Erythroblast (primary cell): ENCODE measurements at regions not wholly inside any gene's neighbourhood (a gene's known extent, or its start where the extent isn't known, plus 50 kb on each side); places are given as distances from the start of the nearest gene placed in this dataset.

Source experiments
- DNase-seq, 2 experiments: peaks; one replicate each; lab custom pipeline; 2025; lab: John Stamatoyannopoulos, UW
- GATA1 ChIP-seq: IDR thresholded peaks from 2 replicates; pipeline ENCODE4 v1.6.1; 2011; ENCODE audit warnings: low read depth, mild to moderate bottlenecking, control low read depth, low read length, moderate library complexity
- POLR2A ChIP-seq: IDR thresholded peaks from 2 replicates; pipeline ENCODE4 v1.6.1; 2011; ENCODE audit warnings: mild to moderate bottlenecking, low read length

GRCh38 chr3:166420071-166420470 is 582.8 kb upstream of the BCHE start:
- DNase-seq = no peak
- TF ChIP-seq POLR2A (no peak), GATA1 (no peak)

DNA sequence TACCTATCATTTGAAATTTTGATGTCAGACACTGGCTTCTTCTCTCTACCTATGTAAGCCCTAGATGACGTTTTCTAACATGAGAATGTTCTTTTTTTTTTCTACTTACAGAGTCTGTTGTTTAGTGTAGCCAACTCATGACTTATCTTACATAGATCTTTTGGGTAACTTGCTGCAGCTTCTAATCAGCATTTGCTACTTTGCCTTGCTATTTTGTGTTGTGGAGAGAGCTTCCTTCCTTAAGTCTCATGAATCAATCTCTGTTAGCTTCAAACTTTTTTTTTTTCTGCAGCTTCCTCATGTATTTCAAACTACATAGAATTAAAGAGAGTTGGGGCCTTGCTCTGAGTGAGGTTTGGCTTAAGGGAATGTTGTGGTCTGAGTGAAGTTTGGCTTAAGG is 568.7 kb upstream of the BCHE start:
- no peak for DNase-seq
- TF ChIP-seq POLR2A (no peak), GATA1 (no peak)

- DNase-seq = no peak
Measured at GRCh38 chr3:166405465-166405864, 568.2 kb upstream of the BCHE start.

DNA sequence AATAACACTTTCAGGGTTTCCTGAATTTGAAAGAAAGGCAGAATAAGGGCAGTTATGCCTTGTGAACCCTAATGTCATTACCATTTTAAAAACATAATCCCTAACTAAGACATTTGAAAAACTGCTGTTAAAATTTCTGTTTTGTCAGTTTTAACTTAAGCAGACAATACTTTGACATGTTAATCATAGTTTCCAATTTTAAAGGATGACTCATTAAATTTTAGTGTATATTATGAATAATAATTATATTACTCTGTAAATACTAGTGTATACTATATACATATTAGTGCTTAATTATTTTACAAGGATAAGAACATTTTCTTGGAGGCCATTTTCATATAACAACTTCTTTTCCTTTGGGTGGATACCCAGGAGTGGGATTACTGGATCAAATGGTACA is 553.1 kb upstream of the BCHE start:
- TF ChIP-seq POLR2A (no peak), GATA1 (no peak)

More at GRCh38 chr3:166405465-166405864, 568.2 kb upstream of the BCHE start:
- TF ChIP-seq POLR2A = no peak
- TF ChIP-seq GATA1 = no peak

DNA sequence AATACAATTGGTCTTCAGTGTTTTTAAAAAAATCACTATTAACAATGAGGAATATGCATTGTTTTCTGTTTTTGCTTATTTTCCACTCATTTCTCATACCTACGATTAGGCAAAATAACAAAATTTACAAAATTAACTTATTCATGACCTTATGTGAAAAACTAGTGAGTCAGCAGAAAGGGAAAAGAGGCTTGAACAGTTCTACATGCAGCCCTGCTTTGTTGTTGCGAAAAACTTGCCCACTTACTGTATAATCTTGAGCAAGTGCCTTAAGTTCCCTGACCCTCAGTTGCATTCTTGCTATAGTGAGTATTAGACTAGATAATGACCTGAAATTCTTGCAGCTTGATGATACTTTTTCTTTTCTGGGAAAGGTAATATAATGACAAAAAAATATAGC is 551.1 kb upstream of the BCHE start:
- no peak for DNase-seq

More for the DNA sequence above, 553.1 kb upstream of the BCHE start:
- no peak for DNase-seq

DNA sequence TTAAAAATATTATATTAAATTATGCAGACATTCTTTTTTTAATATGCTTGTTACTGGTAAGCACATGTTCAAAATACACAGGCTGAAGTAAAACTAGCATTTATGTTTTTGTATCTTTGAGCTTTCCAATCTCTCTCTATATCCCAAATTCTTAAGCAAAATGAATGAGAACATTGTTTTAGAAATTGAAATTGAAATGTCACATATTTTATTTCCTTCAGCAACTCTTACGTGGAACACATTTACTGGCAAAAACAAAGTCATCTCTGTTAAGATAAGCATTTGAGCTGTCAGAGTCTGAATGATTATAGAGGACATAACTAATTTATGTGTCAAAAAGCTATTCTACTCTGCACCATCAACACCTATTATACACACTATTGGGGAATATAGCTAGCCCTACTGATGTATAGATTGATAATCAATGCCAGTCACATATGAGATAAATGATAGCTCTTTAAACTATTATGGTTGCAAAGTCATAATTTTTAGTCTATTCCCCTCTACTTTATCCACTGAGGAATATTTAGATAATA is 535.4 kb upstream of the BCHE start:
- no peak for DNase-seq
- no peak for TF ChIP-seq GATA1
- TF ChIP-seq POLR2A = no peak

More for the DNA sequence above, 551.1 kb upstream of the BCHE start:
- TF ChIP-seq POLR2A (no peak), GATA1 (no peak)

DNA sequence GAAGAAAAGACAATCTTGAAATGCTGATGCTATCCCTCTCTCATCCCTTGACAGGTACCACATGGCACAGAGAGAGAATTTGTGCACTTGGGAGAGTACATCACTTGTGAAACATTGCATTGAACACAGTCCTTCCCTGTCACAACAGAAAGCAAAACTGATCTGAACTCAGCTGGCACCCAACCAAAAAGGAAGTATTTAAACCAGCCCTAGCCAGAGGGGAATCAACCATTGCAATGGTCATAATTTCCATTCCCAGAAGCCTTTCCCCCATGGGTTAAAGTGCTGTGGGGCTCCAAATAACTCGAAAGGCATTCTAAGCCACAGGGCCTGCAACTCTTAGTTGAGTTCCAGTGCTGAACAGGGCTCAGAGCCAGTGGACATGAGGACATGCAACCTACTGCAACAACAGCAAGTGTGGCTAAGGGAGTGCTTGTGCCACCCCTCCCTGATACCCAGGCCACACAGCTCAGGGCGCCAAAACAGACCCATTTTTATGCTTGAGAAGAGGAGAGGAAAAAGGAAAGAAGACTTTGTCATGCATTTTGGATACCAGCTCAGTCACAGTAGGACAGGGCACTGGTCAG is 530.8 kb upstream of the BCHE start:
- no peak for DNase-seq
- TF ChIP-seq GATA1 (no peak), POLR2A (no peak)

DNA sequence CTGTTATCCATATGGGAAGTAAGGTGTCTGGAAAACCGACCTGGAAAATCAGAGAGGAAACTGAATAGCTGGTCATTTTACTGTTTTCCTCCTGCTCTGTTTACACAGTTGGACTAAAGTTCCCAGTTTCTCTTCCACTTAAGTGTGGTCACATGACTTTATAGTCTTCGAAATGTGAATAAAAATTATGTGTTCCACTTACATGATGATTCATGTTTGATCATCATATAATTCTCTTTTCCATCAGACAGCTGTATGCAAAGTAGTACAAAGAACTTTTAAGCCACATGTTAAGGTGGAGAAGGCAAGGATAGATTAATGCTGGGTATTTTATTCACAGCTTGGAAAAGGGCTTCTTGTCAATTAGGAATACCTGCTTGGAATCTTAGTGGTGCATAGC is 525.5 kb upstream of the BCHE start:
- TF ChIP-seq POLR2A = no peak
- TF ChIP-seq GATA1 = no peak
- no peak for DNase-seq

DNA sequence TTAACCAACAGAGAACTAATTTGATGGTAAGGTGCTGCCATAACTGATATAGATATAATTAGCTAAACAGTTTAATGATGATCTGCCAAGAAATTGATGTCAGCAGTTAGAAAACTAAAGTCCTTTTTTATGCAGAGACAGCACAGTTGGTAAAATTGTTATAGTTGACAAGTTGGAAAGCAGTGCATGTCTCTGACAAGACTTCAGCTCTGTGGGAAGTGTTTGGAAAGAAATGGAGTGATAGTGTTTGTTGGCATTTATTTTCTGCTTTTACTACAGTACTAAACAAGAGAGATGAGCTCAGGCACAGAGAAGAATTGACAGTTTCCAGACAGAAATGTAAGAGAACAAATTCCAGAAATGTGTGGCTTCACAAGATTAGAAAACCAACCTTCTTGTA is 523.5 kb upstream of the BCHE start:
- TF ChIP-seq GATA1 (no peak), POLR2A (no peak)

GRCh38 chr3:166351461-166351860 is 514.2 kb upstream of the BCHE start:
- no peak for DNase-seq
- TF ChIP-seq POLR2A (no peak), GATA1 (no peak)

More for the DNA sequence above, 523.5 kb upstream of the BCHE start:
- DNase-seq = no peak

DNA sequence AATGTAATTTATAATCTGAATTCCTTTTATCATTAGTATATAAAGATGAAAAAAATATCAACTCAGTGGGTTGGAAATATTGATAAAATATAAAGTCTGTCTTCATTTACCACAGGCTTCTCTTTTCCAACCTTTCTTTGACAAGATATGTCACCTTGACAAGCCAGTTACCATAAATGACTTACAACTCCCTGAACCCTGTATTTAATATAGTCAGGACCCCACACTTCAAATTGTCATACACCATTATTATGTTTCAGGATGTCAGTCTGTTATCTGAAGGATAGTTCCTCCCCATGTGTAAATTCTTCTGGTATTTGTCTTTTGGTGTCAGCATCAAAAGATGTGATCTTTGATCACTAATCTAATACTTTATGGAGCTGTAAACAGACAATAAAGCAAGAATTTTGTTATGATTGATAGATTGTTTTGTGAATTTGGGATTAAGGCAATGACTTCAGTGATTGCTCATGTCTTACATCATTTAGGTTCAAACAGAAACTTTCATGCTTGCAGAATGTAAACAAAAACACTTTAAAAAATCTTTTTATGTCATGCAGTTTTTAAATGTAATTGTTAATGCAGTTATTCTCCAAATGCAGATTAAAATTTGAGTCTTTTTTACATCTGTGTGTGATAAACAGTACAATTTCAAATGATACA is 503.5 kb upstream of the BCHE start:
- no peak for DNase-seq
- no peak for TF ChIP-seq GATA1

DNA sequence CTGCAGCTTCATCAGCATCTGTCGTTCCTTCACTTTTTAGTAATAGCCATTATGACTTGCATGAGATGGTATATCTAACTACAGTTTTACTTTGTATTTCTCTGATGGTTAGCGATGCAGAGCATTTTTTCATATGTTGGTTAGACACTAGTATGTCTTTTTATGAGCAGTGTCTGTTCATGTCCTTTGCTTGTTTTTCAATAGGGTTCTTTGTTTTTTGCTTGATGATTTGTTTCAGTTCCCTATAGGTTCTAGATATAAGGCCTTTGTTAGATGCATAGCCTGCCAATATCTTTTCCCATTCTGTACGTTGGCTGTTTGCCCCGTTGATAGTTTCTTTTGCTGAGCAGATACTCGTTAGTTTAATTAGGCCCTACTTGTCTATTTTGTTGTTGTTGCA is 487.2 kb upstream of the BCHE start:
- TF ChIP-seq GATA1 (no peak), POLR2A (no peak)
- DNase-seq = no peak

DNA sequence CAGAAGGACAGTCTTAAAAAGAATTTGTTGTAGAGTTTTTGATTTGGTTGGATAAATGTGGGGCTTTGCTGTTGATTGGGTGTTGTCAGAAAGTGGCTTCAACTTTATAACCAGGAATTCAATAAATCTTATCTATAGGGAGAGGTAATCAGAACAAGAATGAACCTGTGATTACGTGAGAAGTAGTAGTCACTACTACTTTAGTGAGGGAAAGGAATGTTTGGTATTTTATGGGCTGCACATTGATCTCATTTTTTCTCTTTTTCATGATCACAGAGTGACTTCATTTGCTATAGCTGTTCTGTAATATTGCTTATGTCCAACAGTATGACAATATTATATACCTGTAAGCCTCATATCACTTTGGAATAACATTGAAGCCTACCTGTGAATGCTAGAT is 485.2 kb upstream of the BCHE start:
- TF ChIP-seq GATA1 = no peak
- TF ChIP-seq POLR2A = no peak
- no peak for DNase-seq

- TF ChIP-seq POLR2A (no peak), GATA1 (no peak)
- no peak for DNase-seq
Measured at GRCh38 chr3:166307756-166308350, 470.6 kb upstream of the BCHE start.
